GM21381 (cell line): ENCODE measurements at regions not wholly inside any gene's neighbourhood (a gene's known extent, or its start where the extent isn't known, plus 50 kb on each side); places are given as distances from the start of the nearest gene placed in this dataset.
"Not testable (repeated sequence)": the region's sequence is repeated elsewhere in the genome, so short reads cannot be mapped to it uniquely, and the experiment has no call there.

ENCODE experiments used
- ATAC-seq: cut with Tn5 transposase; IDR thresholded peaks from one replicate; pipeline ENCODE4 v1.9.1; 2021; ENCODE audit warnings: mild to moderate bottlenecking, moderate library complexity; ENCODE audit not compliant: unreplicated experiment

DNA sequence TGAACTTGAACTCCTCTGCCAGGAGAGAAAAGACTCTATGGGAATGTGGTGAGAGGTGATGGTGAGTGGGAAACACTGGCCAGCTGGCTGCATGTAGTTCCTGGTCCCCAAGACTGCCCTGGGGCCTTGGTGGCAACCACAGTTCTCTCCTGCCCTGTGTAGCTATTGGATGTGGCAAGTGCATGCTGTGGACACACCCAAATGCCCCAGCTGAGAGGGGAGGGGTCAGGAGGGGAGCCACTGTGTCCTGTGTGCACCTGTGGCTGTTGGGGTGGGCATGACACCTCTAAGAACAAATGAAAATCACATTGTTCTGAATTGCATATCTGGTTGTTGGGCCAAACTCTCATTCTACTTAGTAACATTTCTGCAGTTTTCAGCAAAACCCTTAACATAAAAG, 409.6 kb downstream of the NSUN3 start:
- no peak for ATAC-seq

- ATAC-seq, result no peak
Observed at GRCh38 chr3:94481226-94481898, 418.5 kb downstream of the NSUN3 start.

DNA sequence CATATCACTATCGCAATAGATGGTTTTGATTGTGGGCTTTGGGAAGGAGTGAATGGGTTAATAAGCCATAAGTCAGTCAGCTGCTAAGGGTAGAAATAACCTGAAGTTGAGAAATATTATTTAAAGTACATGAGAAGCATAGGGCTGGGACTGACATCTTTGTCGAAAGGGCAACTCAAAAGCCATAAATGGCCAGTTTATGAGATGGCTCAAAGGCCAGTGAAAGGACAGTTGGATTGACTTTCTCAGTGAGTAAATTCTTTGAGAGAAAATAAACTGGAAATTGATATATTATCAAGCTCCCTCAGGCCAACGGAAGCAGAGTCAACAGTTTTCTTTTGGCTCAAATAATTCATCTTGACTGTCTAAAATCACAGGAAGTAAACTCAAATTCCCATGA, 419.8 kb downstream of the NSUN3 start:
- no peak for ATAC-seq

GRCh38 chr3:94483403-94483802, 420.5 kb downstream of the NSUN3 start:
- ATAC-seq, result no peak

DNA sequence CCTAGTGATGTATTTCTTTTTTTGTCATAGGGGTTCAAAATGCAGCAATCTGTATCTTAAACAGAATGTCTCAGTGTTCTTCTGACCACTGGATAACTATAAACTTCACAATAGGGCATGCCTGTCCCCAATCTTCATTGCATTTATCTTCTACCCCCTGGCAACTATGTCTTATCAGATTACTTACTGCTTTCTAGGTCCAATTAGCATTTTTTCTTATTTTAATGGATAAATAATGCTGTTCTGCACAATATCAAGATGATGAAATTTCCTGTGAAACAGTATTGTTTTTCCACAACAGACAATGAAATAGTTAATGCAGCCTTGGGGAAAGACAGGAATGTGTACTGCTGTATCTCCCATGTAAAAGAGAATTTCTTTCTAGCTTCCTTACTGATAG, 432.1 kb downstream of the NSUN3 start:
- ATAC-seq, result no peak

DNA sequence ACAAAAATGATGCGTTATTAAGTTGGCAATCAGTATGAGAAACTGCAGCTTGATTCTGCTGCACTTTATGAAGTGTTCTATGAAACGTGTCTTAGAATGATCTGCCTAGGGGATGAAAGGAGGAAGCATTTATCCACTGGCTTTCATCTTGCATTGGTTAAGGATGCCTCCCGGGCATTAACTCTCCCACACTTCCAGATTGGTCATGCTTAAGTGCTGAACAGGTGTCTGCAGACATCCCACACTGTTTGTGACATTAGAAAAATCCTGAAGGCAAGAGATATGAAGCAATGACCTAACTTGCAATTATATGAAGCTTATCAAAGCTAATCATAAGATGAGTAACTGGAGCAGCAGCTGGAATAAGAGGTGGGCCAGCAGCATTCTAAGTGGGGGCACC, 437.3 kb downstream of the NSUN3 start:
- no peak for ATAC-seq

GRCh38 chr3:94507354-94507753, 444.5 kb downstream of the NSUN3 start:
- ATAC-seq, result not testable (repeated sequence)

- no peak for ATAC-seq
Observed at GRCh38 chr3:94512876-94513275, 450.0 kb downstream of the NSUN3 start.

- no peak for ATAC-seq
Observed at GRCh38 chr3:94513600-94513999, 450.7 kb downstream of the NSUN3 start.

DNA sequence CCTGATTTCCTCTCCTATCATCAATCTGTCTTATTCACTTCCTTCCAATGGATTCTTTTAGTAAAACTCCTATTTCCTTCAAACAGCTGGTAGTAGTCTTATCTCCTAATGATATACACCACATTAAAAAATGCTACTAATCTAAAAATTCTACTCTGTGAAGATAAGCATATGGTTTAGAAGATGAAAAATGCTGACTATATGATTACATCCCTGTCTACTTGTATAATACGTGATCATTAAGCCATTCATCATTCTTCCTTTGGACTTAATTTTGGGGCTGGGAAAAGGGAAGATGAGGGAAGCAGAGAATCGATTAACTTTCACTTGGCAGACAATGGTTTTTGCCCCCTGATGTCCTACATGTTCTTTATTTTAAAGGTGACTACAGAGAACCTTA, 453.1 kb downstream of the NSUN3 start:
- ATAC-seq, result no peak

GRCh38 chr3:94520364-94520763, 457.5 kb downstream of the NSUN3 start:
- ATAC-seq, result no peak

GRCh38 chr3:94522488-94522887, 459.6 kb downstream of the NSUN3 start:
- no peak for ATAC-seq

- no peak for ATAC-seq
Observed at GRCh38 chr3:94524102-94524919, 461.4 kb downstream of the NSUN3 start.

- no peak for ATAC-seq
Observed at GRCh38 chr3:94525043-94525442, 462.2 kb downstream of the NSUN3 start.

DNA sequence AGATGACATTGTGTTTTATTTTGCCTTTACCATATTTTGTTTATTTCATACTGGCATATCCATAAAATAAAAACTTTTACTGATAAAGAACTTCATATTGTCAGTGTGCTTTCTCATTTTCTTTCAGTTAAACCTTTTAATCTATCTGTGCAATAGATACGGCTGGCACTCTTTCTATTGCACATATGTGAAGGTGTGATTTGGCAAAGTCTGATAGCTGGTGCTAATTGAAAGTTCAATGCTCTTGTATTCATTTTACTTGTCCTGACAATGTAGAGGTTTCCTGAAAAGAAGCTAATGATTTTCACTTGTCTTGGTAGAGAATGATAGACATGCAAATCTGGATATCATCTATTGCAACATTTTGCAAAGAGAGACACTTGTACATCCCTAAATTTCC, 467.0 kb downstream of the NSUN3 start:
- ATAC-seq, result no peak

- no peak for ATAC-seq
Observed at GRCh38 chr3:94532951-94533350, 470.1 kb downstream of the NSUN3 start.

DNA sequence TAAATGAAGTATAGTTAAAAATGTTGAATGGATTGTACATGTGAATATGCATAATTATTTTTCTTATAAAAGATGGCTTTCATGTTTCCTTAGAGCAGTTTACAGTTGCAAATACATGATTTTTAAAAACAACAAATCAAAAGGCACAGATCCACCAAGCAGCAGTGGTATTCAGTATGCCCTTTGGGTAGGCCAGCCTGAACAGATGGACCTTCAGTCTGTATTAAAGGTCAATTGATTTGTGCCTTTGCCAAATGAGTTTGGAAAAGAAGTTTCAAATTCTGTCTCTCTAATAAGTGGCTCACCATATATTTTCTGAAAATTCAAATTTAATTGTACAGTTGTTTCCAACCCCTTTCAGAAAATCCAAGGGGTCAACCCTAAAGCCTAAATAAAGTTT, 477.1 kb downstream of the NSUN3 start:
- no peak for ATAC-seq

- ATAC-seq, result no peak
Observed at GRCh38 chr3:94543161-94543560, 480.3 kb downstream of the NSUN3 start.

GRCh38 chr3:94544131-94544789, 481.4 kb downstream of the NSUN3 start:
- no peak for ATAC-seq

DNA sequence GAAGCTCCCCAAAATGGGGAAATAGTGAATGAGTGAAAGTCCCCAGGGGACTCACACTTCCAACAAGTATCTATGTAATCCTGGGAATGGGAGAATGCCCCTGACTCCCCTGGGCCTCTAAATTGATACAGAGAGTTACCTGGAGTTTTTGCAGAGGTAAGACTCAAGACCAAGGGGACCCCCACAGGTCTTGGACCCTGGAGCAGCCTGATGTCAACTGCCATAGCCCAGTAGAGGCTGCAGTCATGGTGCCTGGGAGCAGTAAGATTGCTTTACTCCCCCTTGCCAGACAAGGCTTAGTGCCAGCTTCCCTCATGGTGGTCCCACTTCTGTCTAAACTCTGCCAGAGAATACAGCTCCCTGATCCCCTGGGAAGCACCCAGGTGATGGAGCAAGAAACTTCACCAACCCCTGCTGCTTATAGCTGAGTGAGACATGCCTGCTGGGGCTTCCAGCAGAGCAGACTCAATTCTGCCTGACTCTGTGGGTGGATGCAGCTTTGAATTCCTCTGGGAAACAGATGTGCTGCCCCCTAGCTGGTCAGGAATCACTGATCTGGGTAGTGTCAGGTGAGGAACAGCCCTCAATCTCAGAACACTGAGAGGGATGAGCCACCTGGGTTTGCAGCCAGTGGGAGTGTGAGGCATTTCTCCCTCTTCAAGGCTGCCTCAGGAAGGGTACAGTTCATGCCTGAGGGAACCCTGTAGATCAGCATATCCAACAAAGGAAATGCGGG, 485.9 kb downstream of the NSUN3 start:
- ATAC-seq, result no peak

- ATAC-seq, result no peak
Observed at GRCh38 chr3:94561094-94561493, 498.2 kb downstream of the NSUN3 start.
